K562 (cell line): ENCODE measurements at regions not wholly inside any gene's neighbourhood (a gene's known extent, or its start where the extent isn't known, plus 50 kb on each side); places are given as distances from the start of the nearest gene placed in this dataset.

Source experiments
- ATAC-seq: fragments of 200-7000 bp; cut with Tn5 transposase; 3 replicates; pipeline ENCODE4 v1.9.1; 2020; ENCODE audit warnings: moderate library complexity
- BruUV-seq: library from RNA; stranded (reverse); fragments of 400-500 nt; replicated peaks from 2 replicates; lab custom pipeline; 2021; lab: Mats Ljungman, UMichigan
- CTCF ChIA-PET: fragments of 300-600 bp; formaldehyde crosslinking; extraction: SDS; loops from one replicate; lab custom pipeline; 2021; ENCODE audit warnings: low intra/inter-chr PET ratio; lab: Yijun Ruan, JAX
- POLR2A ChIA-PET: fragments of 300-600, 350-650 bp; sonication (Branson Sonifier 250); formaldehyde crosslinking; extraction: SDS; loops from one replicate; lab custom pipeline; 2021; ENCODE audit warnings: antibody characterized with exemption, inconsistent platforms; lab: Yijun Ruan, JAX
- DNase-seq, 4 experiments: peaks; one replicate each; pipeline versions ENCODE4 v3.0.0 to v3.0.0-alpha.2; 2011 to 2018; ENCODE audit warnings: low spot score in 3 of 4, mixed read lengths in 3 of 4; ENCODE audit errors: extremely low read depth in 1 of 4
- FAIRE-seq: peaks from 2 replicates; lab custom pipeline; 2011; peaks lifted over from hg19 to GRCh38; lab: Jason Lieb, UNC
- H2AFZ ChIP-seq: 2 replicates; pipeline ENCODE4 v1.6.0; 2011; ENCODE audit warnings: low read depth, low read length, control low read depth, inconsistent platforms
- H3K27ac ChIP-seq: fragments of 200-600 bp; 3 replicates; pipeline ENCODE4 v1.8.0; 2011; ENCODE audit warnings: low read depth, mild to moderate bottlenecking, control low read depth, inconsistent platforms, low read length, moderate library complexity, mixed read lengths; ENCODE audit errors: extremely low read depth
- H3K27me3 ChIP-seq, 2 experiments: fragments of 300-600 bp in 1 of 2; 2 replicates in 1 of 2; 3 replicates in 1 of 2; pipeline versions ENCODE4 v1.6.0 to v1.8.0; 2011; ENCODE audit warnings: inconsistent platforms in 2 of 2, low read length in 2 of 2, mild to moderate bottlenecking in 1 of 2, mixed read lengths in 1 of 2, moderate library complexity in 1 of 2; ENCODE audit not compliant: control insufficient read depth in 2 of 2, insufficient read depth in 2 of 2
- H3K36me3 ChIP-seq: fragments of 300-600 bp; 3 replicates; pipeline ENCODE4 v1.8.0; 2011; ENCODE audit warnings: mild to moderate bottlenecking, low read length, inconsistent platforms; ENCODE audit not compliant: control insufficient read depth, insufficient read depth
- H3K4me1 ChIP-seq, 2 experiments: fragments of 200-600 bp in 1 of 2; replicated peaks in 1 of 2; 2 replicates in 1 of 2; 3 replicates in 1 of 2; pipeline versions ENCODE4 v1.5.1 to v1.8.0; 2011; ENCODE audit warnings: inconsistent platforms in 2 of 2, low read length in 2 of 2, mild to moderate bottlenecking in 1 of 2, mixed read lengths in 1 of 2, moderate library complexity in 1 of 2; ENCODE audit not compliant: control insufficient read depth in 2 of 2, insufficient read depth in 2 of 2
- H3K4me2 ChIP-seq: 2 replicates; pipeline ENCODE4 v1.6.1; 2011; ENCODE audit warnings: low read length, control low read depth, inconsistent platforms, mixed read lengths; ENCODE audit not compliant: insufficient read depth
- H3K4me3 ChIP-seq: fragments of 200-600 bp; sonication (generic), shearing (Covaris generic); 2 replicates; pipeline ENCODE4 v1.5.1; 2016; ENCODE audit warnings: control low read depth, inconsistent platforms
- H3K79me2 ChIP-seq: fragments of 200-600 bp; 3 replicates; pipeline ENCODE4 v1.8.0; 2011; ENCODE audit warnings: low read length, inconsistent platforms; ENCODE audit not compliant: control insufficient read depth, insufficient read depth
- H3K9ac ChIP-seq, 2 experiments: 2 replicates each; pipeline versions ENCODE4 v1.6.0 to v1.6.1; 2011; ENCODE audit warnings: low read depth in 2 of 2, low read length in 2 of 2, control low read depth in 1 of 2, inconsistent platforms in 1 of 2, mild to moderate bottlenecking in 1 of 2, mixed read lengths in 1 of 2; ENCODE audit not compliant: insufficient read depth in 1 of 2
- H3K9me1 ChIP-seq: one replicate; pipeline ENCODE4 v1.6.0; 2011; ENCODE audit warnings: inconsistent platforms, mild to moderate bottlenecking, low read length, moderate library complexity; ENCODE audit not compliant: control insufficient read depth, insufficient read depth
- H3K9me3 ChIP-seq: replicated peaks from 2 replicates; pipeline ENCODE4 v1.5.1; 2011; ENCODE audit warnings: low read depth, low read length, inconsistent platforms; ENCODE audit not compliant: control insufficient read depth, insufficient read depth
- H4K20me1 ChIP-seq: replicated peaks from 2 replicates; pipeline ENCODE4 v1.6.1; 2011; ENCODE audit warnings: low read length, inconsistent platforms, mixed read lengths; ENCODE audit not compliant: control insufficient read depth, insufficient read depth
- DMBX1 ChIP-seq: fragments of 250-450 bp; sonication (Bioruptor Pico); IDR thresholded peaks from 2 replicates; pipeline ENCODE4 v1.8.0; 2022; ENCODE audit warnings: inconsistent platforms, mild to moderate bottlenecking, moderate library complexity, borderline replicate concordance
- E2F3 ChIP-seq: fragments of 250-450 bp; sonication (Bioruptor Pico); IDR thresholded peaks from 2 replicates; pipeline ENCODE4 v1.4.0; 2020; ENCODE audit warnings: mild to moderate bottlenecking
- FOSL1 ChIP-seq: fragments of 200-800 bp; sonication (Bioruptor generic); conservative IDR thresholded peaks from 2 replicates; pipeline ENCODE4 v1.6.1; 2016; ENCODE audit warnings: missing genetic modification characterization, missing compliant biosample characterization
- HDAC2 ChIP-seq: fragments of 450-650 bp; IDR thresholded peaks from 2 replicates; pipeline ENCODE4 v1.6.1; 2016; ENCODE audit warnings: mild to moderate bottlenecking
- HMBOX1 ChIP-seq: sonication (generic); IDR thresholded peaks from 2 replicates; pipeline ENCODE4 v1.6.1; 2016
- L3MBTL2 ChIP-seq: fragments of 450-650 bp; IDR thresholded peaks from 2 replicates; pipeline ENCODE4 v1.6.1; 2016; ENCODE audit warnings: mild to moderate bottlenecking, moderate library complexity
- MEF2D ChIP-seq: conservative IDR thresholded peaks from 2 replicates; pipeline ENCODE4 v1.6.1; 2016; ENCODE audit warnings: low read depth, missing genetic modification characterization, missing compliant biosample characterization
- NR2C1 ChIP-seq, 2 experiments: fragments of 450-650 bp; IDR thresholded peaks; 2 replicates each; pipeline ENCODE4 v1.6.1; 2017; ENCODE audit warnings: mild to moderate bottlenecking in 2 of 2, antibody characterized with exemption in 1 of 2, inconsistent platforms in 1 of 2, missing compliant biosample characterization in 1 of 2, missing genetic modification characterization in 1 of 2
- RAD21 ChIP-seq, 2 experiments: fragments of 250-450 bp in 1 of 2; fragments of 450-650 bp in 1 of 2; sonication (Bioruptor Pico) in 1 of 2; formaldehyde crosslinking in 1 of 2; IDR thresholded peaks in 1 of 2; conservative IDR thresholded peaks in 1 of 2; 2 replicates each; pipeline versions ENCODE4 v1.4.0 to v1.8.0; 2020 to 2022; ENCODE audit warnings: mild to moderate bottlenecking in 2 of 2, moderate library complexity in 1 of 2
- SMAD4 ChIP-seq: fragments of 250-450 bp; sonication (Bioruptor Pico); conservative IDR thresholded peaks from 2 replicates; pipeline ENCODE4 v1.8.0; 2021; ENCODE audit warnings: inconsistent platforms, mild to moderate bottlenecking, moderate library complexity
- USF2 ChIP-seq: sonication (generic); formaldehyde crosslinking; IDR thresholded peaks from 2 replicates; pipeline ENCODE4 v1.5.0; 2020; ENCODE audit warnings: missing genetic modification reagents
- ZKSCAN8 ChIP-seq: fragments of 200-800 bp; sonication (Bioruptor generic); IDR thresholded peaks from 2 replicates; pipeline ENCODE4 v1.6.1; 2016; ENCODE audit warnings: missing genetic modification characterization, missing compliant biosample characterization
- ZNF175 ChIP-seq: fragments of 200-800 bp; sonication (Bioruptor generic); IDR thresholded peaks from 2 replicates; pipeline ENCODE4 v1.6.1; 2016; ENCODE audit warnings: low read depth, mild to moderate bottlenecking, missing genetic modification characterization, missing compliant biosample characterization
- ZNF280B ChIP-seq: fragments of 250-450 bp; sonication (Bioruptor Pico); IDR thresholded peaks from 2 replicates; pipeline ENCODE4 v1.5.1; 2021; ENCODE audit warnings: mild to moderate bottlenecking
- ZNF395 ChIP-seq: fragments of 200-800 bp; sonication (Bioruptor generic); IDR thresholded peaks from 2 replicates; pipeline ENCODE4 v1.6.1; 2017; ENCODE audit warnings: missing genetic modification characterization, missing compliant biosample characterization
- ZNF589 ChIP-seq: fragments of 200-800 bp; sonication (Bioruptor generic); IDR thresholded peaks from 2 replicates; pipeline ENCODE4 v1.6.1; 2016; ENCODE audit warnings: low read depth, missing genetic modification characterization, missing compliant biosample characterization
- ZNF766 ChIP-seq: fragments of 200-800 bp; sonication (Bioruptor generic); conservative IDR thresholded peaks from 2 replicates; pipeline ENCODE4 v1.6.1; 2016; ENCODE audit warnings: missing genetic modification characterization, missing compliant biosample characterization
- WGBS: fragments of 100-300 bp; shearing (Covaris generic); methylation state at CpG from one replicate; pipeline ENCODE4 v1.1.6; 2016; ENCODE audit warnings: low coverage, mixed read lengths; ENCODE audit not compliant: insufficient coverage; ENCODE audit errors: missing lambda C conversion rate; 5-methylcytosine and 5-hydroxymethylcytosine counted together
- in situ Hi-C: fragments of 300-500 bp; cut with MboI; formaldehyde crosslinking; loops from 4 replicates; pipeline ENCODE4 v1.15.0; 2018; ENCODE audit warnings: inconsistent platforms, mixed read lengths
- intact Hi-C: fragments of 100-400 bp; cut with micrococcal nuclease; formaldehyde crosslinking; loops from 2 replicates; pipeline ENCODE4 v1.14.2; 2022

- WGBS: 10% methylated on average over 10 of the region's 10 CpGs
- no peaks in the 10 kb centered on the region for H3K9me3 ChIP-seq
- no peaks in the 10 kb centered on the region; a peak in 1 of 5 replicates for H3K27me3 ChIP-seq
- H3K4me2 ChIP-seq: no peak overlapping the region
- H2AFZ ChIP-seq: peak overlapping the region; percentile 69; the same call in 1 of the 2 replicates
- in situ Hi-C loops (no loop called here), intact Hi-C loops (no loop called here)
- no peak overlapping the region for H3K27ac ChIP-seq
- no TSS peak for BruUV-seq
- H3K9me1 ChIP-seq: no peaks in the 10 kb centered on the region
- POLR2A ChIA-PET: no interaction called here
- no peaks in the 10 kb centered on the region for H3K4me1 ChIP-seq
- H3K36me3 ChIP-seq: no peaks in the 10 kb centered on the region
- no peak overlapping the region for H3K4me3 ChIP-seq
- FAIRE-seq: no peak
- no peak; the same call in 1 of the 3 replicates for ATAC-seq
- no peak overlapping the region for H3K9ac ChIP-seq
- peak; percentile 52 for TF ChIP-seq ZNF589 (CRISPR knock-in tag)
- TF ChIP-seq HDAC2: no peak
- TF ChIP-seq ZNF395: 0 out of 2 replicates have a peak, but pooled peaks have one; percentile 28
- TF ChIP-seq L3MBTL2: peak; percentile 60
- no peak for TF ChIP-seq ZKSCAN8
- TF ChIP-seq USF2: no peak
- TF ChIP-seq FOSL1 (tag): 0 out of 2 replicates have a peak, but pooled peaks have one; percentile 17
- TF ChIP-seq ZNF175 (CRISPR knock-in tag): 0 out of 2 replicates have a peak, but pooled peaks have one; percentile 41
- 0 out of 2 replicates have a peak, but pooled peaks have one; percentile 12 for TF ChIP-seq ZNF766
- peak; percentile 70; the same call in 1 of the 2 replicates for TF ChIP-seq DMBX1 (CRISPR knock-in tag)
- TF ChIP-seq RAD21 (CRISPR knock-in tag; conservative IDR thresholded peaks at IDR 0.05 in 1 of 2, IDR thresholded peaks at IDR 0.05 in 1 of 2): 0 out of 4 replicates have a peak, but pooled peaks of 1 of the 2 experiments have one; percentile 14
- TF ChIP-seq NR2C1 (IDR thresholded peaks at IDR 0.05): no peak
- no peak for TF ChIP-seq NR2C1 (tag; IDR thresholded peaks at IDR 0.05)
- peak; percentile 95 for TF ChIP-seq HMBOX1
- 0 out of 2 replicates have a peak, but pooled peaks have one; percentile 15 for TF ChIP-seq MEF2D (tag)
- 0 out of 2 replicates have a peak, but pooled peaks have one; percentile 25 for TF ChIP-seq SMAD4 (CRISPR knock-in tag)
- 0 out of 2 replicates have a peak, but pooled peaks have one; percentile 40 for TF ChIP-seq E2F3 (CRISPR knock-in tag)
- TF ChIP-seq ZNF280B: no peak
- TF ChIP-seq, all 486 proteins: peak for 12
- Histone ChIP-seq H4K20me1 (no peaks in the 10 kb centered on the region), H3K79me2 (no peaks in the 10 kb centered on the region)
- no peak for DNase-seq
- CTCF ChIA-PET: no interaction called here
Measured at GRCh38 chr6:105608711-105609374, 206.0 kb upstream of the PREP start.
